AG04450 (cell line): ENCODE measurements at regions not wholly inside any gene's neighbourhood (a gene's known extent, or its start where the extent isn't known, plus 50 kb on each side); places are given as distances from the start of the nearest gene placed in this dataset.

ENCODE experiments used
- CTCF ChIA-PET: fragments of 300-600, 350-600 bp; formaldehyde crosslinking; extraction: SDS; loops from one replicate; lab custom pipeline; 2022; ENCODE audit warnings: antibody characterized with exemption, inconsistent platforms; lab: Charles Lee
- POLR2A ChIA-PET: fragments of 350-600 bp; formaldehyde crosslinking; extraction: SDS; loops from one replicate; lab custom pipeline; 2021; ENCODE audit warnings: antibody characterized with exemption, inconsistent platforms; lab: Yijun Ruan, JAX
- DNase-seq: peaks from one replicate; pipeline ENCODE4 v3.0.0-alpha.2; 2011; ENCODE audit warnings: low read depth, low spot score
- H3K27ac ChIP-seq: one replicate; pipeline ENCODE4 v1.5.1; 2012; ENCODE audit warnings: low read depth, low read length, control low read depth
- H3K27me3 ChIP-seq: one replicate; pipeline ENCODE4 v1.6.0; 2012; ENCODE audit warnings: low read length; ENCODE audit not compliant: control insufficient read depth, insufficient read depth
- H3K4me3 ChIP-seq: 2 replicates; pipeline ENCODE4 v1.5.1; 2011; ENCODE audit warnings: mild to moderate bottlenecking, low read depth, low read length, control low read depth
- H3K9me3 ChIP-seq: 2 replicates; pipeline ENCODE4 v1.5.1; 2012; ENCODE audit warnings: low read length; ENCODE audit not compliant: control insufficient read depth, insufficient read depth
- TF ChIP-seq, protein P1 (sequence below): IDR thresholded peaks from 2 replicates; pipeline ENCODE4 v1.5.1; 2011; ENCODE audit warnings: low read depth, low read length, control low read depth, inconsistent platforms

- H3K9me3 ChIP-seq = no peaks in the 10 kb centered on the region; the same call in 1 of the 2 replicates
- no peak overlapping the region for H3K4me3 ChIP-seq
- peaks cover 28% of the 10 kb centered on the region for H3K27me3 ChIP-seq
- DNase-seq = no peak
- ChIA-PET POLR2A (no interaction called here), CTCF (no interaction called here)
- H3K27ac ChIP-seq = no peak overlapping the region
- TF ChIP-seq, protein P1, sequence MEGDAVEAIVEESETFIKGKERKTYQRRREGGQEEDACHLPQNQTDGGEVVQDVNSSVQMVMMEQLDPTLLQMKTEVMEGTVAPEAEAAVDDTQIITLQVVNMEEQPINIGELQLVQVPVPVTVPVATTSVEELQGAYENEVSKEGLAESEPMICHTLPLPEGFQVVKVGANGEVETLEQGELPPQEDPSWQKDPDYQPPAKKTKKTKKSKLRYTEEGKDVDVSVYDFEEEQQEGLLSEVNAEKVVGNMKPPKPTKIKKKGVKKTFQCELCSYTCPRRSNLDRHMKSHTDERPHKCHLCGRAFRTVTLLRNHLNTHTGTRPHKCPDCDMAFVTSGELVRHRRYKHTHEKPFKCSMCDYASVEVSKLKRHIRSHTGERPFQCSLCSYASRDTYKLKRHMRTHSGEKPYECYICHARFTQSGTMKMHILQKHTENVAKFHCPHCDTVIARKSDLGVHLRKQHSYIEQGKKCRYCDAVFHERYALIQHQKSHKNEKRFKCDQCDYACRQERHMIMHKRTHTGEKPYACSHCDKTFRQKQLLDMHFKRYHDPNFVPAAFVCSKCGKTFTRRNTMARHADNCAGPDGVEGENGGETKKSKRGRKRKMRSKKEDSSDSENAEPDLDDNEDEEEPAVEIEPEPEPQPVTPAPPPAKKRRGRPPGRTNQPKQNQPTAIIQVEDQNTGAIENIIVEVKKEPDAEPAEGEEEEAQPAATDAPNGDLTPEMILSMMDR = no peak
These were observed 124.7 kb upstream of the CARD11 start for GRCh38 chr7:3168370-3168769.

- ChIA-PET CTCF (no interaction called here), POLR2A (no interaction called here)
- Histone ChIP-seq H3K9me3 (no peaks in the 10 kb centered on the region; the same call in 1 of the 2 replicates), H3K27ac (no peak overlapping the region), H3K27me3 (peaks cover 24% of the 10 kb centered on the region), H3K4me3 (no peak overlapping the region)
- TF ChIP-seq, protein P1 = no peak
- no peak for DNase-seq
These were observed 125.2 kb upstream of the CARD11 start for GRCh38 chr7:3168869-3169268.

- H3K27me3 ChIP-seq = peaks cover 23% of the 10 kb centered on the region
- CTCF ChIA-PET = no interaction called here
- no peak overlapping the region for H3K27ac ChIP-seq
- DNase-seq = no peak
- no peaks in the 10 kb centered on the region; the same call in 1 of the 2 replicates for H3K9me3 ChIP-seq
- POLR2A ChIA-PET = no interaction called here
- TF ChIP-seq, protein P1 = no peak
- no peak overlapping the region for H3K4me3 ChIP-seq
These were observed 128.2 kb upstream of the SDK1 start for GRCh38 chr7:3172768-3173280.

DNA sequence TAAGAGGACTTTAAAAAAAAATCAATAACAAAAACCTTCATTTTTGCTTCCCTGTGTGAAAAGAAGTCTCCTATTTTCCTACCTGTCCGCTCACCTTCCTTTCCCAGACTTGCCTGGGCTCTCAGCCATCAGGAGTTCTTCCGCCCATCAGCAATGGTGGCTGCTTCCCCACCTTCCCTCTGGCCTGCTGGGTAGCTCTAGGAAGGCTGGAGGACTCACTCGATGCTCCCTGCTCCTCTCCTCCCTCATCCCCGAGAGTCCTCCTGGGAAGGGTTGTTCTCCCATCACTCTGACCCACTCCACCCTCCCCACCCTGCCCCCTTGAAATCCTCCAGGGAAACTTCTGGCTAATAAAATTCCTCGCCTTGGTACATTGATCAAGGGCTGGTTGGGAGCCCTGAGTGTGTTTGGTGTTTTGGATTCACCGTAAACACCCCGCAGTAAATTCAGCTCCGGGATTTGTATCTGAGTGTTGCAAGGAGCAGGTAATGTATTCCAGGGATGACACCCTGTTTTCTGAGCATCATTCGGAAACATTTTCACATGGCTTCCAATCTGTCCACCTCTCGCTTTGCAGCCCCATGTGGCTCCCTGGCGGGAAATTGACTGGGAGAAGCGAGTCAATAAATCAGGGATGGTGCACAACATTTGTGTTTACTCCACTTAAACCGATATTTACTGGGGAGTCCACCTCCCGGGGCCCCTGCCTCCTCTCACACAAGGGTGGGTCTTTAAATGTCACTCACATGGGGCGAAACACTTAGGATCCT lies 126.4 kb upstream of the SDK1 start:
- ChIA-PET POLR2A (interaction anchor here (0.6 kb wide), 1 partner anchor 8 kb away, joined by 3 read pairs; no protein-coding TSS in a partner anchor), CTCF (no interaction called here)
- Histone ChIP-seq H3K27me3 (peaks cover 13% of the 10 kb centered on the region), H3K9me3 (no peaks in the 10 kb centered on the region; the same call in 1 of the 2 replicates), H3K4me3 (no peak overlapping the region), H3K27ac (no peak overlapping the region)
- DNase-seq = no peak
- TF ChIP-seq, protein P1 = no peak

GRCh38 chr7:3175285-3175902 lies 125.7 kb upstream of the SDK1 start:
- no peak overlapping the region for H3K4me3 ChIP-seq
- H3K27ac ChIP-seq = no peak overlapping the region
- no peaks in the 10 kb centered on the region; the same call in 1 of the 2 replicates for H3K9me3 ChIP-seq
- H3K27me3 ChIP-seq = peaks cover 13% of the 10 kb centered on the region
- DNase-seq = no peak
- ChIA-PET CTCF (interaction anchor here (0.7 kb wide), 1 partner anchor 21 kb away, joined by 3 read pairs; no protein-coding TSS in a partner anchor), POLR2A (no interaction called here)
- TF ChIP-seq, protein P1 = no peak
